GM12878 (cell line): ENCODE measurements at regions not wholly inside any gene's neighbourhood (a gene's known extent, or its start where the extent isn't known, plus 50 kb on each side); places are given as distances from the start of the nearest gene placed in this dataset.
"Not testable (repeated sequence)": the region's sequence is repeated elsewhere in the genome, so short reads cannot be mapped to it uniquely, and the experiment has no call there.

Source experiments
- CEBPB ChIP-seq, 2 experiments: fragments of 150-350 bp in 1 of 2; IDR thresholded peaks; 2 replicates each; pipeline ENCODE4 v1.6.1; 2012 to 2014; ENCODE audit warnings: low read depth in 2 of 2, low read length in 2 of 2, borderline replicate concordance in 1 of 2, inconsistent platforms in 1 of 2
- ETV6 ChIP-seq, 2 experiments: fragments of 450-650 bp in 1 of 2; IDR thresholded peaks in 1 of 2; conservative IDR thresholded peaks in 1 of 2; 2 replicates each; pipeline ENCODE4 v1.6.1; 2014; ENCODE audit warnings: antibody characterized with exemption in 1 of 2, borderline replicate concordance in 1 of 2, low read depth in 1 of 2, mild to moderate bottlenecking in 1 of 2, moderate library complexity in 1 of 2
- FOS ChIP-seq: IDR thresholded peaks from 3 replicates; pipeline ENCODE4 v1.6.1; 2011; ENCODE audit warnings: borderline replicate concordance; ENCODE audit not compliant: insufficient read length; ENCODE audit errors: extremely low read depth
- IKZF2 ChIP-seq, 2 experiments: fragments of 450-650 bp; IDR thresholded peaks; 2 replicates each; pipeline ENCODE4 v1.6.1; 2017; ENCODE audit warnings: mild to moderate bottlenecking in 2 of 2, moderate library complexity in 2 of 2
- NR2C1 ChIP-seq: fragments of 450-650 bp; IDR thresholded peaks from 2 replicates; pipeline ENCODE4 v1.6.1; 2017; ENCODE audit warnings: antibody characterized with exemption, mild to moderate bottlenecking, moderate library complexity
- NR2C2 ChIP-seq: IDR thresholded peaks from 2 replicates; pipeline ENCODE4 v1.6.1; 2011; ENCODE audit warnings: borderline replicate concordance, low read depth; ENCODE audit not compliant: control insufficient read depth, insufficient read length
- POLR2A ChIP-seq: IDR thresholded peaks from 2 replicates; pipeline ENCODE4 v1.6.1; 2011; ENCODE audit warnings: low read depth, mild to moderate bottlenecking, low read length
- POLR2AphosphoS2 ChIP-seq: IDR thresholded peaks from 2 replicates; pipeline ENCODE4 v1.6.1; 2011; ENCODE audit warnings: low read depth, mild to moderate bottlenecking, low read length, improper control_type of control experiment, moderate library complexity
- SREBF2 ChIP-seq: IDR thresholded peaks from 2 replicates; pipeline ENCODE4 v1.6.1; 2012; ENCODE audit warnings: mild to moderate bottlenecking, low read length
- TF ChIP-seq, protein P1 (sequence below), 3 experiments: IDR thresholded peaks in 2 of 3; conservative IDR thresholded peaks in 1 of 3; 2 replicates each; pipeline ENCODE4 v1.5.1; 2011; ENCODE audit warnings: low read depth in 3 of 3, low read length in 3 of 3, mild to moderate bottlenecking in 3 of 3, control low read depth in 2 of 3, moderate library complexity in 2 of 3, inconsistent platforms in 1 of 3, mixed read lengths in 1 of 3; ENCODE audit not compliant: control insufficient read depth in 2 of 3, insufficient read depth in 1 of 3; ENCODE audit errors: extremely low read depth in 1 of 3
- TF ChIP-seq, protein P2 (sequence below): IDR thresholded peaks from 2 replicates; pipeline ENCODE4 v1.6.1; 2012; ENCODE audit warnings: low read depth, low read length, improper control_type of control experiment

DNA sequence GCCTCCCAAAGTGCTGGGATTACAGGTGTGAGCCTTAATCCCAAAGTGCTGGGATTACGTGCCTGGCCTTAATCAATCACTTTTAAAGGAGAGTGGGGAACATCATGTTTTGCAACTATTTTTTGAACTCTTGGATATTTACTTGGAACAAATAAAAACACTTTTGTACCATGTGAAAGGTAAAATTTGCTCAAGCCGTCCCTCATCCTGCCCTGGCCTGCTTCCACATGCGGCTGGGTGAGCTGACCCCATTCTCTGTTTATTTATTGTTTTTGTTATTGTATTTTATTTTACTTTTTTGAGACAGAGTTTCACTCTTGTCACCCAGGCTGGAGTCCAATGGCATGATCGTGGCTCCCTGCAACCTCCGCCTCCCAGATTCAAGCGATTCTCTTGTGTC is 208.0 kb downstream of the NPIPA7 start:
- TF ChIP-seq, protein P1, sequence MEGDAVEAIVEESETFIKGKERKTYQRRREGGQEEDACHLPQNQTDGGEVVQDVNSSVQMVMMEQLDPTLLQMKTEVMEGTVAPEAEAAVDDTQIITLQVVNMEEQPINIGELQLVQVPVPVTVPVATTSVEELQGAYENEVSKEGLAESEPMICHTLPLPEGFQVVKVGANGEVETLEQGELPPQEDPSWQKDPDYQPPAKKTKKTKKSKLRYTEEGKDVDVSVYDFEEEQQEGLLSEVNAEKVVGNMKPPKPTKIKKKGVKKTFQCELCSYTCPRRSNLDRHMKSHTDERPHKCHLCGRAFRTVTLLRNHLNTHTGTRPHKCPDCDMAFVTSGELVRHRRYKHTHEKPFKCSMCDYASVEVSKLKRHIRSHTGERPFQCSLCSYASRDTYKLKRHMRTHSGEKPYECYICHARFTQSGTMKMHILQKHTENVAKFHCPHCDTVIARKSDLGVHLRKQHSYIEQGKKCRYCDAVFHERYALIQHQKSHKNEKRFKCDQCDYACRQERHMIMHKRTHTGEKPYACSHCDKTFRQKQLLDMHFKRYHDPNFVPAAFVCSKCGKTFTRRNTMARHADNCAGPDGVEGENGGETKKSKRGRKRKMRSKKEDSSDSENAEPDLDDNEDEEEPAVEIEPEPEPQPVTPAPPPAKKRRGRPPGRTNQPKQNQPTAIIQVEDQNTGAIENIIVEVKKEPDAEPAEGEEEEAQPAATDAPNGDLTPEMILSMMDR (IDR thresholded peaks at IDR 0.05 in 2 of 3, conservative IDR thresholded peaks at IDR 0.05 in 1 of 3; ENCODE audit: control insufficient read depth in 2 of 3, extremely low read depth in 1 of 3, insufficient read depth in 1 of 3, low read depth in 3 of 3, low read length in 3 of 3): not testable (repeated sequence)
- not testable (repeated sequence) for TF ChIP-seq FOS; IKZF2 (IDR thresholded peaks at IDR 0.05); ETV6 (conservative IDR thresholded peaks at IDR 0.05 in 1 of 2, IDR thresholded peaks at IDR 0.05 in 1 of 2; ENCODE audit: borderline replicate concordance in 1 of 2, low read depth in 1 of 2); SREBF2; POLR2A; POLR2AphosphoS2; NR2C2; CEBPB (IDR thresholded peaks at IDR 0.05; ENCODE audit: borderline replicate concordance in 1 of 2, low read depth in 2 of 2, low read length in 2 of 2); NR2C1
- TF ChIP-seq, protein P2, sequence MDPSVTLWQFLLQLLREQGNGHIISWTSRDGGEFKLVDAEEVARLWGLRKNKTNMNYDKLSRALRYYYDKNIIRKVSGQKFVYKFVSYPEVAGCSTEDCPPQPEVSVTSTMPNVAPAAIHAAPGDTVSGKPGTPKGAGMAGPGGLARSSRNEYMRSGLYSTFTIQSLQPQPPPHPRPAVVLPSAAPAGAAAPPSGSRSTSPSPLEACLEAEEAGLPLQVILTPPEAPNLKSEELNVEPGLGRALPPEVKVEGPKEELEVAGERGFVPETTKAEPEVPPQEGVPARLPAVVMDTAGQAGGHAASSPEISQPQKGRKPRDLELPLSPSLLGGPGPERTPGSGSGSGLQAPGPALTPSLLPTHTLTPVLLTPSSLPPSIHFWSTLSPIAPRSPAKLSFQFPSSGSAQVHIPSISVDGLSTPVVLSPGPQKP: not testable (repeated sequence)
